Testis (tissue), 2 donors: ENCODE measurements at regions not wholly inside any gene's neighbourhood (a gene's known extent, or its start where the extent isn't known, plus 50 kb on each side); places are given as distances from the start of the nearest gene placed in this dataset.

Source experiments
- DNase-seq: peaks from one replicate; pipeline ENCODE4 v3.0.0-alpha.2; 2019
- H3K27ac ChIP-seq, 2 donors: fragments of 200-600 bp; sonication (generic); one replicate each; pipeline ENCODE4 v1.5.1; 2019
- H3K27me3 ChIP-seq: fragments of 200-600 bp; sonication (generic); one replicate; pipeline ENCODE4 v1.5.1; 2019
- H3K36me3 ChIP-seq: fragments of 200-600 bp; sonication (generic); one replicate; pipeline ENCODE4 v1.5.1; 2017; ENCODE audit warnings: low read depth; ENCODE audit errors: missing control alignments
- H3K4me1 ChIP-seq: fragments of 200-600 bp; sonication (generic); one replicate; pipeline ENCODE4 v1.5.1; 2019
- H3K4me3 ChIP-seq, 2 donors: fragments of 200-600 bp; sonication (generic); one replicate each; pipeline ENCODE4 v1.5.1; 2017 to 2019
- H3K9me3 ChIP-seq: fragments of 200-600 bp; sonication (generic); one replicate; pipeline ENCODE4 v1.5.1; 2017
- POLR2A ChIP-seq: fragments of 450-650 bp; IDR thresholded peaks from one replicate; pipeline ENCODE4 v1.6.1; 2017; ENCODE audit warnings: antibody characterized with exemption, mild to moderate bottlenecking, moderate library complexity
- WGBS, 2 donors: methylation state at CpG; one replicate each; pipeline ENCODE4 v1.1.5; 2018; 5-methylcytosine and 5-hydroxymethylcytosine counted together
- intact Hi-C: fragments of 100-400 bp; cut with DNase I; formaldehyde crosslinking; loops from one replicate; pipeline ENCODE4 v1.15.1; 2023; ENCODE audit warnings: low total_unique reads
- TF ChIP-seq, protein P1 (sequence below), 3 experiments: fragments of 450-650 bp in 2 of 3; fragments of 200-600 bp in 1 of 3; sonication (generic) in 1 of 3; IDR thresholded peaks; one replicate each; pipeline ENCODE4 v1.5.1; 2016 to 2019; ENCODE audit warnings: antibody characterized with exemption in 3 of 3, mild to moderate bottlenecking in 2 of 3, moderate library complexity in 1 of 3

DNA sequence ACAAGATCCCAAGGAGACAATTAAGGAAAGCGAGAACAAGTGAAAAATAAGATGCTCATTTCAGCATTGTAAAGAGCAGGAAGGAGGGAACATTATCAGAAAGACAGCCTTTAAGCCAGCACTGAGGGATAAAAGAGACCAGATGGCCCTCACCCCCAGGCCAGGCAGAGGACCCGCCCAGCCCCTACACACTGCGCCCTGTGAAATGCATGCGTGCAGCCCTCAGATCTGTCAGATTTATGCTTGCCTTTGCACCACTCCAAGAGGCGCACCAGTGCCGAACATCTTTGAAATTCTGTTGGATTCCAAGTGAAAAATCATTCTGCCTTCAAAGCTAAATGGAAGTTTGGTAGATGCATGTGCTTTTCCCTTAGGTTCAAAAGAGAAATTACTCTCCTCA lies 378.0 kb downstream of the MLLT3 start:
- Histone ChIP-seq H3K36me3 (no peaks in the 10 kb centered on the region), H3K9me3 (no peaks in the 10 kb centered on the region), H3K27me3 (no peaks in the 10 kb centered on the region), H3K4me3 (no peak overlapping the region), H3K4me1 (no peaks in the 10 kb centered on the region), H3K27ac (no peak overlapping the region)
- TF ChIP-seq, protein P1, sequence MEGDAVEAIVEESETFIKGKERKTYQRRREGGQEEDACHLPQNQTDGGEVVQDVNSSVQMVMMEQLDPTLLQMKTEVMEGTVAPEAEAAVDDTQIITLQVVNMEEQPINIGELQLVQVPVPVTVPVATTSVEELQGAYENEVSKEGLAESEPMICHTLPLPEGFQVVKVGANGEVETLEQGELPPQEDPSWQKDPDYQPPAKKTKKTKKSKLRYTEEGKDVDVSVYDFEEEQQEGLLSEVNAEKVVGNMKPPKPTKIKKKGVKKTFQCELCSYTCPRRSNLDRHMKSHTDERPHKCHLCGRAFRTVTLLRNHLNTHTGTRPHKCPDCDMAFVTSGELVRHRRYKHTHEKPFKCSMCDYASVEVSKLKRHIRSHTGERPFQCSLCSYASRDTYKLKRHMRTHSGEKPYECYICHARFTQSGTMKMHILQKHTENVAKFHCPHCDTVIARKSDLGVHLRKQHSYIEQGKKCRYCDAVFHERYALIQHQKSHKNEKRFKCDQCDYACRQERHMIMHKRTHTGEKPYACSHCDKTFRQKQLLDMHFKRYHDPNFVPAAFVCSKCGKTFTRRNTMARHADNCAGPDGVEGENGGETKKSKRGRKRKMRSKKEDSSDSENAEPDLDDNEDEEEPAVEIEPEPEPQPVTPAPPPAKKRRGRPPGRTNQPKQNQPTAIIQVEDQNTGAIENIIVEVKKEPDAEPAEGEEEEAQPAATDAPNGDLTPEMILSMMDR (IDR thresholded peaks at IDR 0.05), result no peak
- TF ChIP-seq POLR2A, result no peak
- intact Hi-C loops, result no loop called here
- WGBS, 2 donors, result 69 to 72% methylated on average over 6 of the region's 6 CpGs
- DNase-seq, result no peak

DNA sequence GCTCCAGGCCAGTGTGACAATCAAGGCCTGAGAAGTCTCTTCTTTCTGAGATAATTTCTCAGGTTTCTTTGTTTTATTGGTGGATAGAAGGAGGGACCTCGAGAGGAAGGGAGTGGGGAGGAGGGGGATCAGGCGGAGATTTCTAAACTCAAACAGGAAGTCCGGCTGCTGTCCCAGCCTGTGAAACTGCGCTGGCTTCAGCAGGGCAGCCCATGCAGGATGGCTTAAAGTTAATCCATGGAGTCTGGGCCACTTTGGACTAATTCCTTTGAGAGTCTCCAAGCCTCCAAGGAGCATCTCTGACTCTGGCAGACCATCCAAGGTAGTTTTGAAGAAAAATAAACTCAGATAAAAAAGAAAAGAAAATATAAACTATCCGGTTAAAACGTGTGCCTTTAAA lies 378.5 kb downstream of the MLLT3 start:
- intact Hi-C loops, result no loop called here
- H3K27ac ChIP-seq, result no peak overlapping the region
- H3K27me3 ChIP-seq, result no peaks in the 10 kb centered on the region
- H3K4me3 ChIP-seq, result no peak overlapping the region
- WGBS, 2 donors, result 56 to 66% methylated on average over 6 of the region's 6 CpGs
- H3K9me3 ChIP-seq, result no peaks in the 10 kb centered on the region
- no peaks in the 10 kb centered on the region for H3K36me3 ChIP-seq
- DNase-seq, result no peak
- H3K4me1 ChIP-seq, result no peaks in the 10 kb centered on the region
- TF ChIP-seq, protein P1 (IDR thresholded peaks at IDR 0.05), result no peak

DNA sequence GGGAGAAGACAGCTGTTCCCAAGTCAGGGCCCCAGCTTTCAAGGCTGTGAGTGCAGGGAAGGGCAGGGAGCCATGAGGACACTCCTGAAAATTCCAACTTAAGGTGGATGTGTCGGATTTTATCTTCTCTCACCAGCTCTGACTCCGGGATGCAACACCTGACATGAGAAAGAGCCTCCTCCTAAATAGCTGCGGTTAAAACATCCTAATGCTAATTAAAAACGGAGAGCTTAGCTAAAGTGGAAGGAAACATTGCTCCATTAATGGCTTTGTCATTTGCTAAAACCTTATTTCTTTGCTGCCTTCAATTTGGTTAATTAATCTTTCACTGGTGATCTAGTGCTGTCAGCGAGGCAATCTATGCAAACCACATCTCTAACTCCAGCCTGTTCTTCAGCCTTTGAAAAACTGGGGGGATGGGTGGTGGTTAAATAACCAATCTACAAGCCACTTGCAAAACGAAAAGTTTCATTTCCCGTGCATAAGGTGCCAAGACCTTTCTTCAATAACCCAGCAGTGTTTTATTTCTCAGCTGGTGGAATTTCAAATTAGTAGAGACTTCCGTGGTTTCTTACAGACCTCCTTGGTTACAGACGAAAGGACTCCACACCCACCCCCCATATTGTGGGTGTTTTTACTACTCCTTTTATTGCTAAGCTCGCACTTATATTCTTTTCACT lies 379.6 kb downstream of the MLLT3 start:
- no peaks in the 10 kb centered on the region for H3K9me3 ChIP-seq
- DNase-seq, result no peak
- H3K27ac ChIP-seq, result no peak overlapping the region
- H3K4me3 ChIP-seq, result no peak overlapping the region
- H3K27me3 ChIP-seq, result no peaks in the 10 kb centered on the region
- WGBS, 2 donors, result 35 to 52% methylated on average over 10 of the region's 10 CpGs
- no peaks in the 10 kb centered on the region for H3K36me3 ChIP-seq
- intact Hi-C loops, result no loop called here
- TF ChIP-seq POLR2A, result no peak
- TF ChIP-seq, protein P1 (IDR thresholded peaks at IDR 0.05), result no peak
- H3K4me1 ChIP-seq, result no peaks in the 10 kb centered on the region

DNA sequence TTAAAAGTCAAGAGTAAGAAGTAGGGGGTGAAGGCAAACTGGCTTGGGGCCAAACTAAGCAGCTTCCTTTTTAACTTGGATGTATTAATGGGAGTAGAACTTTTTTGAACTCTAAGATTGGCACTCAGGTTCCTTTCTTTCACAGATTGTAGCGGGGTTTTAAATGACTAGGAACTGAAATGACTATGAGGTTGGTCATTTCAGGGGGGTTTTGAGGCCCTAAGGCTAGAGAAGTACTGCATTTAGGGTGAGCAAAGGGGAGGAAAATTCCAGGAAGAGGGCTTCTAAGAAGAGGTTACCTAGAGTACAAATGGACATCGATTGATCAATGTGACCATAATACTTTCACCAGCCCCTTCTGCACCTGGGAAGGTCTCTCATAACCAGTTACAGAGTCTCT lies 381.8 kb downstream of the MLLT3 start:
- TF ChIP-seq POLR2A, result no peak
- TF ChIP-seq, protein P1 (IDR thresholded peaks at IDR 0.05), result no peak
- no peaks in the 10 kb centered on the region for H3K4me1 ChIP-seq
- 86 to 91% methylated on average over 2 of the region's 2 CpGs for WGBS, 2 donors
- H3K36me3 ChIP-seq, result no peaks in the 10 kb centered on the region
- no peaks in the 10 kb centered on the region for H3K9me3 ChIP-seq
- no peaks in the 10 kb centered on the region for H3K27me3 ChIP-seq
- no peak overlapping the region for H3K27ac ChIP-seq
- intact Hi-C loops, result no loop called here
- DNase-seq, result no peak
- H3K4me3 ChIP-seq, result no peak overlapping the region

GRCh38 chr9:20238921-20239320 lies 383.4 kb downstream of the MLLT3 start:
- Histone ChIP-seq H3K27ac (no peak overlapping the region), H3K27me3 (no peaks in the 10 kb centered on the region), H3K4me1 (no peaks in the 10 kb centered on the region), H3K36me3 (no peaks in the 10 kb centered on the region), H3K9me3 (no peaks in the 10 kb centered on the region), H3K4me3 (no peak overlapping the region)
- no peak for DNase-seq
- intact Hi-C loops, result no loop called here
- 60 to 71% methylated on average over 1 of the region's 1 CpG for WGBS, 2 donors
- TF ChIP-seq POLR2A, result no peak
- TF ChIP-seq, protein P1 (IDR thresholded peaks at IDR 0.05), result no peak
